ENCODE measurements at regions not wholly inside any gene's neighbourhood (a gene's known extent, or its start where the extent isn't known, plus 50 kb on each side); places are given as distances from the start of the nearest gene placed in this dataset.
"Not testable (repeated sequence)": the region's sequence is repeated elsewhere in the genome, so short reads cannot be mapped to it uniquely, and the experiment has no call there.

- TF ChIP-seq ZNF274 (CRISPR knock-in tag; IDR thresholded peaks at IDR 0.05); RXRA (CRISPR knock-in tag; IDR thresholded peaks at IDR 0.05); PBX3 (CRISPR knock-in tag; IDR thresholded peaks at IDR 0.05; ENCODE audit: borderline replicate concordance); USF2 (IDR thresholded peaks at IDR 0.05; ENCODE audit: low read depth, low read length); USF2 (CRISPR knock-in tag; IDR thresholded peaks at IDR 0.05; ENCODE audit: borderline replicate concordance); NFE2L1 (CRISPR knock-in tag; IDR thresholded peaks at IDR 0.05; ENCODE audit: borderline replicate concordance); TRIM24 (CRISPR knock-in tag; IDR thresholded peaks at IDR 0.05); ZNF143 (CRISPR knock-in tag; IDR thresholded peaks at IDR 0.05); ZNF335 (CRISPR knock-in tag; IDR thresholded peaks at IDR 0.05); ATF1 (CRISPR knock-in tag; IDR thresholded peaks at IDR 0.05): not testable (repeated sequence)
Measured at GRCh38 chr11:71772193-71772592, 60.8 kb upstream of the DEFB108B start.

All from HepG2 (cell line).